NT2/D1 (cell line): ENCODE measurements at regions not wholly inside any gene's neighbourhood (a gene's known extent, or its start where the extent isn't known, plus 50 kb on each side); places are given as distances from the start of the nearest gene placed in this dataset.

Source experiments
- YY1 ChIP-seq: IDR thresholded peaks from 2 replicates; pipeline ENCODE4 v1.6.1; 2011; ENCODE audit not compliant: insufficient read length, insufficient read depth
- ZNF274 ChIP-seq: IDR thresholded peaks from 2 replicates; pipeline ENCODE4 v1.6.1; 2011; ENCODE audit warnings: mild to moderate bottlenecking, low read depth, low read length

- no peak for TF ChIP-seq ZNF274
- no peak for TF ChIP-seq YY1
Measured at GRCh38 chr15:62734706-62735105, 307.8 kb upstream of the TPM1 start.
